Adipocyte (in vitro differentiated cells): ENCODE measurements at regions not wholly inside any gene's neighbourhood (a gene's known extent, or its start where the extent isn't known, plus 50 kb on each side); places are given as distances from the start of the nearest gene placed in this dataset.

ENCODE experiments used
- DNase-seq: peaks from one replicate; pipeline ENCODE4 v3.0.0-alpha.2; 2015; ENCODE audit warnings: low read depth
- H3K27me3 ChIP-seq: replicated peaks from 2 replicates; pipeline ENCODE4 v1.7.0; 2013; ENCODE audit warnings: mild to moderate bottlenecking, low read length, moderate library complexity; ENCODE audit not compliant: control insufficient read depth, insufficient read depth
- H3K36me3 ChIP-seq: 2 replicates; pipeline ENCODE4 v1.7.0; 2013; ENCODE audit warnings: low read length, mild to moderate bottlenecking, moderate library complexity; ENCODE audit not compliant: control insufficient read depth, insufficient read depth, severe bottlenecking
- H3K4me1 ChIP-seq: 2 replicates; pipeline ENCODE4 v1.7.0; 2013; ENCODE audit warnings: mild to moderate bottlenecking, low read length, moderate library complexity; ENCODE audit not compliant: control insufficient read depth, insufficient read depth
- H3K4me3 ChIP-seq: 2 replicates; pipeline ENCODE4 v1.7.0; 2013; ENCODE audit warnings: mild to moderate bottlenecking, low read length, moderate library complexity
- H3K9ac ChIP-seq: 2 replicates; pipeline ENCODE4 v1.7.0; 2013; ENCODE audit warnings: mild to moderate bottlenecking, low read length, moderate library complexity
- H3K9me3 ChIP-seq: 2 replicates; pipeline ENCODE4 v1.7.0; 2013; ENCODE audit warnings: mild to moderate bottlenecking, low read length, moderate library complexity; ENCODE audit not compliant: control insufficient read depth

DNA sequence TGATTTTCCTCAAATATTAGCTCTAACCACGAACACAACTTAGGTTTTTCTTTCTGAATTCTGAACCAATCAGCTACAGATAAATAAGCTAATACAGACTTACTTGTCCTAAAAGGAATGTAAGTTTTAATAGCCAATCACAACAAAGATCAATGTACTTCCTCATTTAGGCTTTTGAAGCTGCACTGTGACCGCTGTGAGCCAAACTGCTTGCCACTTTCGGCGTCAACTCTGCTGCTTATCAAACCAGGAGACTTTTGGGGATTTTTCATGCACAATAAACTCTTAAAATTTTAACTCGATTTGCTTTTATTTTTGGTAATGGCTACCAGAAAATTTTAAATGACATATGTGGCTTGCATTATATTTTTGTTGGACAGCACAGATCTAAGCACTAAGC lies 92.5 kb downstream of the TMPRSS5 start:
- peaks cover 5% of the 10 kb centered on the region for H3K4me1 ChIP-seq
- H3K36me3 ChIP-seq: no peaks in the 10 kb centered on the region
- no peaks in the 10 kb centered on the region for H3K9me3 ChIP-seq
- H3K4me3 ChIP-seq: no peak overlapping the region
- no peaks in the 10 kb centered on the region for H3K27me3 ChIP-seq
- H3K9ac ChIP-seq: no peak overlapping the region
- no peak for DNase-seq

GRCh38 chr11:113604186-113604585 lies 101.9 kb downstream of the TMPRSS5 start:
- DNase-seq: no peak
- Histone ChIP-seq H3K4me3 (no peak overlapping the region), H3K4me1 (peaks cover 7% of the 10 kb centered on the region), H3K36me3 (no peaks in the 10 kb centered on the region), H3K9ac (no peak overlapping the region), H3K9me3 (peaks cover 25% of the 10 kb centered on the region), H3K27me3 (peaks cover 11% of the 10 kb centered on the region)

- H3K27me3 ChIP-seq: peaks cover 11% of the 10 kb centered on the region
- H3K4me3 ChIP-seq: no peak overlapping the region
- no peak overlapping the region for H3K9ac ChIP-seq
- H3K4me1 ChIP-seq: peaks cover 7% of the 10 kb centered on the region
- DNase-seq: no peak
- H3K36me3 ChIP-seq: no peaks in the 10 kb centered on the region
- H3K9me3 ChIP-seq: peaks cover 25% of the 10 kb centered on the region
These were observed 102.6 kb downstream of the TMPRSS5 start for GRCh38 chr11:113603277-113604059.

DNA sequence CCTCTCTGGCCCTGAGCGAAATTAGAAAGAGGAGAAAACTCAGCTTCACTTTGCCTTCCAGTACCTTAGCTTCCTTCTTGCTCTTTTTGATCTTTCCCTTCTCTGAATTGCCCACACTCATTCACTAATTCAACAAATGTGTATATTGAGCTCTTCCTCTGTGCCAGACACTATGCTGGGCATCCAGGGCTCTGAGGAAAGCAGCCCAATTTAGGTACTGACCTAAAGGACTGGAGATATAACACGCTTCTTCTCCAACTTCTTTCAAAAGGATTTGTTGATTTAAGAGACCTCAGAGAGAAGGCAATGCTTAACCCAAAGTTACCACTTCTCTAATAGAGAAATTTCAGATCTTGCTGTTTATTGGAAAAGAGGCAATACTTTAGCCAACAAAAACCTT lies 103.6 kb downstream of the TMPRSS5 start:
- Histone ChIP-seq H3K9ac (no peak overlapping the region), H3K4me1 (peaks cover 7% of the 10 kb centered on the region), H3K9me3 (peaks cover 25% of the 10 kb centered on the region), H3K36me3 (no peaks in the 10 kb centered on the region), H3K4me3 (no peak overlapping the region), H3K27me3 (peaks cover 11% of the 10 kb centered on the region)
- no peak for DNase-seq

DNA sequence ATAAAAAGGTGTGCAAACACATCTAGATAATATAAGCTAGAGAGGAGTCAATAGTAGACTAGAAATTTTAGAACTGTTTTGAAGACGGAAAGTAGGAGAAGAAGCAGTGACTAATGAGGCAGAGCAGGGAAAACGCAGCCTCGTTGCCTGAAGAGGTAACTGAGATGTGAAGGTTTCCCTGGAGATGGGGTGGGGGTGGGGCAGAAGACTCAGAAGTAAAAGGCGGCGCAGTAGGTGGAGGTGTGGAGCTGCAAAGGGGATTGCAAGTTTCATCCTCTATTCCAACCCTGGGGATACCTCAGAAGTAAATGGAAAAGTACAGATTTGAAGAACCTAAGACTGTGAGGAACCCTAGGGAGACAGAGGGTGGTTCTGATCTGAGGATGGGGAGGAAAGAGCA lies 109.5 kb downstream of the TMPRSS5 start:
- no peak for DNase-seq
- Histone ChIP-seq H3K9me3 (peaks cover 14% of the 10 kb centered on the region), H3K36me3 (no peaks in the 10 kb centered on the region), H3K9ac (no peak overlapping the region), H3K27me3 (peaks cover 5% of the 10 kb centered on the region), H3K4me3 (no peak overlapping the region), H3K4me1 (peaks cover 6% of the 10 kb centered on the region)

GRCh38 chr11:113595810-113596594 lies 110.1 kb downstream of the TMPRSS5 start:
- peaks cover 2% of the 10 kb centered on the region for H3K27me3 ChIP-seq
- peaks cover 14% of the 10 kb centered on the region for H3K9me3 ChIP-seq
- no peak for DNase-seq
- peaks cover 6% of the 10 kb centered on the region for H3K4me1 ChIP-seq
- no peak overlapping the region for H3K9ac ChIP-seq
- no peak overlapping the region for H3K4me3 ChIP-seq
- no peaks in the 10 kb centered on the region for H3K36me3 ChIP-seq

- no peak overlapping the region for H3K9ac ChIP-seq
- H3K4me1 ChIP-seq: peaks cover 6% of the 10 kb centered on the region
- DNase-seq: no peak
- H3K27me3 ChIP-seq: peaks cover 21% of the 10 kb centered on the region
- H3K36me3 ChIP-seq: no peaks in the 10 kb centered on the region
- peaks cover 14% of the 10 kb centered on the region for H3K9me3 ChIP-seq
- H3K4me3 ChIP-seq: no peak overlapping the region
These were observed 112.3 kb downstream of the TMPRSS5 start for GRCh38 chr11:113593698-113594308.

GRCh38 chr11:113591117-113591516 lies 115.0 kb downstream of the TMPRSS5 start:
- H3K36me3 ChIP-seq: no peaks in the 10 kb centered on the region
- H3K9me3 ChIP-seq: peaks cover 6% of the 10 kb centered on the region
- no peak overlapping the region for H3K9ac ChIP-seq
- H3K27me3 ChIP-seq: peaks cover 21% of the 10 kb centered on the region
- peaks cover 6% of the 10 kb centered on the region for H3K4me1 ChIP-seq
- no peak for DNase-seq
- no peak overlapping the region for H3K4me3 ChIP-seq

GRCh38 chr11:113587308-113587739 lies 112.1 kb upstream of the DRD2 start:
- H3K4me3 ChIP-seq: no peak overlapping the region
- H3K36me3 ChIP-seq: no peaks in the 10 kb centered on the region
- no peaks in the 10 kb centered on the region for H3K4me1 ChIP-seq
- H3K9ac ChIP-seq: no peak overlapping the region
- no peaks in the 10 kb centered on the region for H3K9me3 ChIP-seq
- peaks cover 30% of the 10 kb centered on the region for H3K27me3 ChIP-seq
- no peak for DNase-seq

DNA sequence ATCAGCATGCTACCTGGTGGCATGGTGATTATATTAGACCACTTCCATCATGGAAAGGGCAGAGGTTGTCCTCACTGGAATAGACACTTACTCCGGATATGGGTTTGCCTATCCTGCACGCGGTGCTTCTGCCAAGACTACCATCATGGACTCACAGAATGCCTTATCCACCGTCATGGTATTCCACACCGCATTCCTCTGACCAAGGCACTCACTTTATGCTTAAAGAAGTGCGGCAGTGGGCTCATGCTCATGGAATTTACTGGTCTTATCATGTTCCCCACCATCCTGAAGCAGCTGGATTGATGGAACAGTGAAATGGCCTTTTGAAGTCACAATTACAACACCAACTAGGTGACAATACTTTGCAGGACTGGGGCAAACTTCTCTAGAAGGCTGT lies 109.2 kb upstream of the DRD2 start:
- Histone ChIP-seq H3K9ac (no peak overlapping the region), H3K36me3 (no peaks in the 10 kb centered on the region), H3K27me3 (peaks cover 25% of the 10 kb centered on the region), H3K9me3 (no peaks in the 10 kb centered on the region), H3K4me3 (no peak overlapping the region), H3K4me1 (no peaks in the 10 kb centered on the region)
- no peak for DNase-seq

GRCh38 chr11:113581713-113582112 lies 106.5 kb upstream of the DRD2 start:
- DNase-seq: no peak
- no peaks in the 10 kb centered on the region for H3K4me1 ChIP-seq
- no peaks in the 10 kb centered on the region for H3K9me3 ChIP-seq
- H3K27me3 ChIP-seq: peaks cover 42% of the 10 kb centered on the region
- no peak overlapping the region for H3K4me3 ChIP-seq
- no peaks in the 10 kb centered on the region for H3K36me3 ChIP-seq
- no peak overlapping the region for H3K9ac ChIP-seq
